HEK293 (cell line): ENCODE measurements at regions not wholly inside any gene's neighbourhood (a gene's known extent, or its start where the extent isn't known, plus 50 kb on each side); places are given as distances from the start of the nearest gene placed in this dataset.

Experiments
- CTCF ChIA-PET: fragments of 350-600 bp; formaldehyde crosslinking; extraction: SDS; loops from one replicate; lab custom pipeline; 2021; ENCODE audit warnings: antibody characterized with exemption; lab: Yijun Ruan, JAX
- POLR2A ChIA-PET: fragments of 300-600 bp; formaldehyde crosslinking; extraction: SDS; loops from one replicate; lab custom pipeline; 2020; ENCODE audit warnings: antibody characterized with exemption, inconsistent platforms; lab: Yijun Ruan, JAX
- H3K27ac ChIP-seq: fragments of 200-500 bp; sonication (Bioruptor generic); 2 replicates; pipeline ENCODE4 v1.5.1; 2014; ENCODE audit warnings: low read depth, low read length, control low read depth, inconsistent platforms; ENCODE audit errors: extremely low read depth
- H3K36me3 ChIP-seq, 2 experiments: fragments of 200-500 bp in 1 of 2; sonication (Bioruptor generic) in 1 of 2; 1 replicate in 1 of 2; 2 replicates in 1 of 2; pipeline ENCODE4 v1.5.1; 2014 to 2017; ENCODE audit warnings: inconsistent platforms in 2 of 2, low read length in 2 of 2; ENCODE audit not compliant: control insufficient read depth in 2 of 2, insufficient read depth in 1 of 2
- H3K4me1 ChIP-seq: fragments of 200-500 bp; sonication (Bioruptor generic); 2 replicates; pipeline ENCODE4 v1.5.1; 2014; ENCODE audit warnings: mild to moderate bottlenecking, low read length, inconsistent platforms; ENCODE audit not compliant: control insufficient read depth, insufficient read depth
- H3K4me3 ChIP-seq: 2 replicates; pipeline ENCODE4 v1.5.1; 2011; ENCODE audit warnings: low read depth, mild to moderate bottlenecking, control low read depth, low read length, moderate library complexity
- H3K9me3 ChIP-seq: fragments of 200-500 bp; sonication (Bioruptor generic); 2 replicates; pipeline ENCODE4 v1.5.1; 2014; ENCODE audit warnings: low read depth, low read length, inconsistent platforms; ENCODE audit not compliant: control insufficient read depth, insufficient read depth
- BCL11B ChIP-seq: fragments of 450-650 bp; formaldehyde crosslinking; IDR thresholded peaks from 2 replicates; pipeline ENCODE4 v1.5.1; 2016; ENCODE audit warnings: low read depth, missing biosample characterization, missing genetic modification characterization
- GLIS1 ChIP-seq: fragments of 450-650 bp; formaldehyde crosslinking; IDR thresholded peaks from 2 replicates; pipeline ENCODE4 v1.5.1; 2016; ENCODE audit warnings: missing biosample characterization, missing genetic modification characterization
- KLF16 ChIP-seq: fragments of 450-650 bp; formaldehyde crosslinking; IDR thresholded peaks from 2 replicates; pipeline ENCODE4 v1.5.1; 2017; ENCODE audit warnings: missing biosample characterization, missing genetic modification characterization
- OSR2 ChIP-seq: fragments of 450-650 bp; formaldehyde crosslinking; IDR thresholded peaks from 2 replicates; pipeline ENCODE4 v1.5.1; 2016; ENCODE audit warnings: missing biosample characterization, missing genetic modification characterization
- PRDM6 ChIP-seq: fragments of 450-650 bp; formaldehyde crosslinking; IDR thresholded peaks from 2 replicates; pipeline ENCODE4 v1.5.1; 2017; ENCODE audit warnings: missing biosample characterization, missing genetic modification characterization
- ZBTB49 ChIP-seq: fragments of 450-650 bp; formaldehyde crosslinking; IDR thresholded peaks from 2 replicates; pipeline ENCODE4 v1.5.1; 2016; ENCODE audit warnings: missing biosample characterization, missing genetic modification characterization, low read depth
- ZNF133 ChIP-seq: fragments of 450-650 bp; formaldehyde crosslinking; IDR thresholded peaks from 2 replicates; pipeline ENCODE4 v1.5.1; 2016; ENCODE audit warnings: missing biosample characterization, missing genetic modification characterization
- ZNF155 ChIP-seq: fragments of 450-650 bp; formaldehyde crosslinking; IDR thresholded peaks from 2 replicates; pipeline ENCODE4 v1.5.1; 2016; ENCODE audit warnings: missing biosample characterization, missing genetic modification characterization
- ZNF239 ChIP-seq: fragments of 450-650 bp; formaldehyde crosslinking; IDR thresholded peaks from 2 replicates; pipeline ENCODE4 v1.5.1; 2016; ENCODE audit warnings: missing biosample characterization, missing genetic modification characterization
- ZNF26 ChIP-seq: fragments of 450-650 bp; formaldehyde crosslinking; IDR thresholded peaks from 2 replicates; pipeline ENCODE4 v1.5.1; 2016; ENCODE audit warnings: missing biosample characterization, missing genetic modification characterization
- ZNF404 ChIP-seq: fragments of 450-650 bp; formaldehyde crosslinking; IDR thresholded peaks from 2 replicates; pipeline ENCODE4 v1.5.1; 2017; ENCODE audit warnings: missing biosample characterization, missing genetic modification characterization
- ZNF449 ChIP-seq: fragments of 450-650 bp; formaldehyde crosslinking; IDR thresholded peaks from 2 replicates; pipeline ENCODE4 v1.5.1; 2017; ENCODE audit warnings: missing biosample characterization, mild to moderate bottlenecking, missing genetic modification characterization, moderate library complexity
- ZNF514 ChIP-seq: fragments of 450-650 bp; formaldehyde crosslinking; IDR thresholded peaks from 2 replicates; pipeline ENCODE4 v1.5.1; 2016; ENCODE audit warnings: missing biosample characterization, missing genetic modification characterization
- ZNF549 ChIP-seq: fragments of 450-650 bp; IDR thresholded peaks from 2 replicates; pipeline ENCODE4 v1.5.1; 2018; ENCODE audit warnings: missing biosample characterization, missing genetic modification characterization, mild to moderate bottlenecking, inconsistent platforms, moderate library complexity
- ZNF560 ChIP-seq: fragments of 450-650 bp; formaldehyde crosslinking; IDR thresholded peaks from 2 replicates; pipeline ENCODE4 v1.5.1; 2017; ENCODE audit warnings: missing biosample characterization, missing genetic modification characterization, borderline replicate concordance
- ZNF585B ChIP-seq: fragments of 450-650 bp; formaldehyde crosslinking; IDR thresholded peaks from 2 replicates; pipeline ENCODE4 v1.5.1; 2016; ENCODE audit warnings: missing biosample characterization, missing genetic modification characterization
- ZNF623 ChIP-seq: fragments of 450-650 bp; formaldehyde crosslinking; IDR thresholded peaks from 2 replicates; pipeline ENCODE4 v1.5.1; 2016; ENCODE audit warnings: missing biosample characterization, missing genetic modification characterization
- ZNF660 ChIP-seq: fragments of 450-650 bp; IDR thresholded peaks from 2 replicates; pipeline ENCODE4 v1.5.1; 2018; ENCODE audit warnings: missing biosample characterization, mild to moderate bottlenecking, missing genetic modification characterization
- ZNF692 ChIP-seq: fragments of 450-650 bp; formaldehyde crosslinking; IDR thresholded peaks from 2 replicates; pipeline ENCODE4 v1.5.1; 2016; ENCODE audit warnings: missing biosample characterization, missing genetic modification characterization
- ZSCAN23 ChIP-seq: fragments of 450-650 bp; formaldehyde crosslinking; IDR thresholded peaks from 2 replicates; pipeline ENCODE4 v1.5.1; 2016; ENCODE audit warnings: missing biosample characterization, missing genetic modification characterization

- H3K36me3 ChIP-seq: no peaks in the 10 kb centered on the region
- CTCF ChIA-PET: interaction anchor here (0.7 to 1.1 kb wide), 3 partner anchors 9 to 448 kb away, joined by 3 read pairs; no protein-coding TSS in a partner anchor
- POLR2A ChIA-PET: no interaction called here
- TF ChIP-seq ZNF692 (tag by site-specific recombination): no peak
- no peak for TF ChIP-seq GLIS1 (tag by site-specific recombination)
- TF ChIP-seq PRDM6: no peak
- no peak for TF ChIP-seq ZNF585B (tag by site-specific recombination)
- TF ChIP-seq BCL11B (tag by site-specific recombination): no peak
- no peak for TF ChIP-seq ZSCAN23 (tag by site-specific recombination)
- no peak for TF ChIP-seq ZNF560
- no peak for TF ChIP-seq ZNF549 (tag by site-specific recombination)
- TF ChIP-seq ZNF404 (tag by site-specific recombination): no peak
- TF ChIP-seq ZNF623: no peak
- no peak for TF ChIP-seq OSR2 (tag by site-specific recombination)
- TF ChIP-seq ZNF133 (tag by site-specific recombination): no peak
- no peak for TF ChIP-seq KLF16
- no peak for TF ChIP-seq ZNF514 (tag by site-specific recombination)
- no peak for TF ChIP-seq ZNF155 (tag by site-specific recombination)
- TF ChIP-seq ZNF449 (tag by site-specific recombination): no peak
- no peak for TF ChIP-seq ZNF26 (tag by site-specific recombination)
- TF ChIP-seq ZNF239 (tag by site-specific recombination): no peak
- TF ChIP-seq ZBTB49 (tag by site-specific recombination): no peak
- no peak for TF ChIP-seq ZNF660 (tag by site-specific recombination)
- no peaks in the 10 kb centered on the region for H3K9me3 ChIP-seq
- H3K27ac ChIP-seq: no peak overlapping the region
- H3K4me1 ChIP-seq: no peaks in the 10 kb centered on the region
- no peak overlapping the region for H3K4me3 ChIP-seq
These were observed 513.9 kb upstream of the NR2F2 start for GRCh38 chr15:95816591-95816990.
